ENCODE measurements at regions not wholly inside any gene's neighbourhood (a gene's known extent, or its start where the extent isn't known, plus 50 kb on each side); places are given as distances from the start of the nearest gene placed in this dataset.
"Not testable (repeated sequence)": the region's sequence is repeated elsewhere in the genome, so short reads cannot be mapped to it uniquely, and the experiment has no call there.

DNA sequence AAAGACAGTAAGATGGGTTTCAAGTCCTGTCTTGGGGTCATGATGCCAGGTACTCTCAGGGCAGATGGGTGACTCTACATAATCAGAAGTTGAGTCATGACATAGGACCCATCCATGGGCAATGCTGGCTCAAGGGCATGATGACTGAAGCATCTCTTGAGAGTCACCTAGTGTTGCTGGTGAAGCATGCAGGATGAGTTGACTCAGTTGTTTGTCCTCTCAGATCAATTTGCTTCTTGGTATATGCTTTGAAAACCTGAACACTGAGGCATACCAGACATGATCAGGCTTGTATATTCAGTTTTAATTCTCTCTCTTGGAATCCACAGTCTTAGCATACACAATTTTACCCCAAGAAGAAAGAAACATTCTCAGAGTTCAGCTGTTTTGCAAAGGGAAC, 658.9 kb upstream of the NXPH2 start:
- H3K27ac ChIP-seq, result no peak overlapping the region
- no peaks in the 10 kb centered on the region for H3K4me1 ChIP-seq (ENCODE audit: low read depth, poor library complexity, severe bottlenecking)
- no peaks in the 10 kb centered on the region for H3K27me3 ChIP-seq (ENCODE audit: insufficient read depth, low read depth)
- no peak overlapping the region for H2AFZ ChIP-seq (ENCODE audit: low read depth)
- H3K36me3 ChIP-seq (ENCODE audit: insufficient read depth), result no peaks in the 10 kb centered on the region
- TF ChIP-seq, protein P1, sequence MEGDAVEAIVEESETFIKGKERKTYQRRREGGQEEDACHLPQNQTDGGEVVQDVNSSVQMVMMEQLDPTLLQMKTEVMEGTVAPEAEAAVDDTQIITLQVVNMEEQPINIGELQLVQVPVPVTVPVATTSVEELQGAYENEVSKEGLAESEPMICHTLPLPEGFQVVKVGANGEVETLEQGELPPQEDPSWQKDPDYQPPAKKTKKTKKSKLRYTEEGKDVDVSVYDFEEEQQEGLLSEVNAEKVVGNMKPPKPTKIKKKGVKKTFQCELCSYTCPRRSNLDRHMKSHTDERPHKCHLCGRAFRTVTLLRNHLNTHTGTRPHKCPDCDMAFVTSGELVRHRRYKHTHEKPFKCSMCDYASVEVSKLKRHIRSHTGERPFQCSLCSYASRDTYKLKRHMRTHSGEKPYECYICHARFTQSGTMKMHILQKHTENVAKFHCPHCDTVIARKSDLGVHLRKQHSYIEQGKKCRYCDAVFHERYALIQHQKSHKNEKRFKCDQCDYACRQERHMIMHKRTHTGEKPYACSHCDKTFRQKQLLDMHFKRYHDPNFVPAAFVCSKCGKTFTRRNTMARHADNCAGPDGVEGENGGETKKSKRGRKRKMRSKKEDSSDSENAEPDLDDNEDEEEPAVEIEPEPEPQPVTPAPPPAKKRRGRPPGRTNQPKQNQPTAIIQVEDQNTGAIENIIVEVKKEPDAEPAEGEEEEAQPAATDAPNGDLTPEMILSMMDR (conservative IDR thresholded peaks at IDR 0.05; ENCODE audit: low read depth, low read length), result no peak
- H3K4me3 ChIP-seq (IDR thresholded peaks at IDR 0.05; ENCODE audit: insufficient read depth, low read depth, low read length), result no peak overlapping the region
- no peak overlapping the region for H3K4me2 ChIP-seq
- no peak overlapping the region for H3K9ac ChIP-seq
- no peaks in the 10 kb centered on the region for H3K79me2 ChIP-seq (ENCODE audit: insufficient read depth, low read depth)
- H4K20me1 ChIP-seq (ENCODE audit: insufficient read depth), result no peaks in the 10 kb centered on the region

DNA sequence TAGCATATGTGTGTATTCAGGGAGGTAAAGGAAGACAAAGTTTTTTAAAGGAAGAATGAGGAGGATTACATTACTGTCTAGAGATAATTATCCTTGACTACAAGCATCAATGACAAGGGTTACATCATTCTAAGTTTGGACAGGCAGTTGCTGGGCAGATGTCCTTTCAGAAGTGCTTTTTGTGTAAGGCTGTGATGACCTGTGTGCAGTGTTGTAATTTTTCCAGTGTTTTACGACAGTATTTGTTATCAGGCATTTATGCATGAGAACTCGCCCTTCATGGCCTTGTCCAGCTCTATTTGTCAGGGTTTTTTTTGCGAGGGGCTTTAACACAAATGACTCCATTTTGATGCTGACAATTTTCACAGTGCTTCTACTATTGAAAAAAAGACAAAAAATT, 658.3 kb upstream of the NXPH2 start:
- no peaks in the 10 kb centered on the region for H4K20me1 ChIP-seq (ENCODE audit: insufficient read depth)
- no peak overlapping the region for H3K27ac ChIP-seq
- H3K4me3 ChIP-seq (IDR thresholded peaks at IDR 0.05; ENCODE audit: insufficient read depth, low read depth, low read length), result no peak overlapping the region
- H3K36me3 ChIP-seq (ENCODE audit: insufficient read depth), result no peaks in the 10 kb centered on the region
- TF ChIP-seq, protein P1 (conservative IDR thresholded peaks at IDR 0.05; ENCODE audit: low read depth, low read length), result no peak
- no peaks in the 10 kb centered on the region for H3K79me2 ChIP-seq (ENCODE audit: insufficient read depth, low read depth)
- H3K27me3 ChIP-seq (ENCODE audit: insufficient read depth, low read depth), result no peaks in the 10 kb centered on the region
- H3K9ac ChIP-seq, result no peak overlapping the region
- H3K4me1 ChIP-seq (ENCODE audit: low read depth, poor library complexity, severe bottlenecking), result no peaks in the 10 kb centered on the region
- H3K4me2 ChIP-seq, result no peak overlapping the region
- H2AFZ ChIP-seq (ENCODE audit: low read depth), result no peak overlapping the region

DNA sequence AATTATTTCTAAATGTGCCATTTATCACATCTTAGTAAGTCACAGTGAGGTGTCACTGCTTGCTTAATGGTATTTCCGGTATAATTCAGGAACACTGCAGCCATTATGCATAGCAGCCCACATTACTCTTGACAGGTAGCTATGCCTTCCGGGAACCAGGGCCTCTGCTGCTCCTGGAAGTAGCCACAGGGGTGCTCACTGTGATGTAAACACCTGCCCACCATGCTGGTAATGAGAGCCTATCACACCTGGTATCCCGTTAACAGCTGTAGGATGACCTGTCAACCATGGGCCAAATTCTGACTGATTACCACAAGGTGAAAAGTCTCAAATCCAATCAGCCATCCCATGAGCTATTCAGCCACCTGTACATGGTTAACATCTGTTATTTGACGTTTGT, 647.0 kb upstream of the NXPH2 start:
- Histone ChIP-seq H4K20me1 (ENCODE audit: insufficient read depth) (no peaks in the 10 kb centered on the region), H3K79me2 (ENCODE audit: insufficient read depth, low read depth) (no peaks in the 10 kb centered on the region), H2AFZ (ENCODE audit: low read depth) (no peak overlapping the region), H3K4me1 (ENCODE audit: low read depth, poor library complexity, severe bottlenecking) (no peaks in the 10 kb centered on the region), H3K36me3 (ENCODE audit: insufficient read depth) (no peaks in the 10 kb centered on the region), H3K27ac (no peak overlapping the region), H3K9ac (no peak overlapping the region), H3K27me3 (ENCODE audit: insufficient read depth, low read depth) (no peaks in the 10 kb centered on the region), H3K4me2 (no peak overlapping the region), H3K4me3 (IDR thresholded peaks at IDR 0.05; ENCODE audit: insufficient read depth, low read depth, low read length) (no peak overlapping the region)
- TF ChIP-seq, protein P1 (conservative IDR thresholded peaks at IDR 0.05; ENCODE audit: low read depth, low read length), result no peak

DNA sequence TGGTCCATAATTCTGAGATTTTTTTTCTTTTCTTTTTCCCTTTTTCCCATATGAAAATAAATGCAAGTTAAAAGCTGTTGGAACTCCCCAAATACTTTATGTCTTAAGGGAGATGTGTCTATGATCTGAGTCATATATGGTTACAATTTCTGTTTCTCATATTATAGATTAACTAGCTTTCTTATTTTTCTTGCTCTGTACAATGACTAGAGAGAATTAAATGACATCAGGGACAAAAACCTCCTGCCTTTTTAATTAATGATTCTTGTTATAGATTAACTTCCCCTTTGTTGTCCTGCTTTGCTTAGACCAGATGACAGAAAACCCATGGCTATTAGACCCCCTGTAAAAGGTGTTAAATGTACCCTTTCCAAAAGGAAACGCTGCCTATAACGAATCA, 643.9 kb upstream of the NXPH2 start:
- no peak overlapping the region for H2AFZ ChIP-seq (ENCODE audit: low read depth)
- H3K27me3 ChIP-seq (ENCODE audit: insufficient read depth, low read depth), result no peaks in the 10 kb centered on the region
- H3K4me2 ChIP-seq, result no peak overlapping the region
- H3K4me3 ChIP-seq (IDR thresholded peaks at IDR 0.05; ENCODE audit: insufficient read depth, low read depth, low read length), result no peak overlapping the region
- no peaks in the 10 kb centered on the region for H4K20me1 ChIP-seq (ENCODE audit: insufficient read depth)
- H3K27ac ChIP-seq, result no peak overlapping the region
- no peak overlapping the region for H3K9ac ChIP-seq
- no peaks in the 10 kb centered on the region for H3K4me1 ChIP-seq (ENCODE audit: low read depth, poor library complexity, severe bottlenecking)
- H3K36me3 ChIP-seq (ENCODE audit: insufficient read depth), result no peaks in the 10 kb centered on the region
- TF ChIP-seq, protein P1 (conservative IDR thresholded peaks at IDR 0.05; ENCODE audit: low read depth, low read length), result no peak
- no peaks in the 10 kb centered on the region for H3K79me2 ChIP-seq (ENCODE audit: insufficient read depth, low read depth)

DNA sequence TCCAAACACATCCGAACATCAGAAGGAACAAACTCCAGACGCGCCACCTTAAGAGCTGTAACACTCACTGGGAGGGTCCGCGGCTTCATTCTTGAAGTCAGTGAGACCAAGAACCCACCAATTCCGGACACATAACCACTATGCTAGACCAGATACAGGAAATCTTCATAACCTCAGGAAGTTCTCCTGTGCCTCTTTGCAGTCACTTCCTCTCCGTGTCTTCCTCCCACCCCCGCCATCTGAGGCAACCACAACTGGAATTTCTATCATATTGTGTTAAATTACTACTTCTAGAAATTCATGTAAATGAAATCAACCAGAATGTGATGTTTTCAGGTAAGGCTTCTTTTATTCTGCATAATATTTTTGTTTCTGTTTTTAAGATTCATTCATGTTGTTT, 631.0 kb upstream of the NXPH2 start:
- no peak overlapping the region for H3K27ac ChIP-seq
- no peaks in the 10 kb centered on the region for H3K4me1 ChIP-seq (ENCODE audit: low read depth, poor library complexity, severe bottlenecking)
- H3K79me2 ChIP-seq (ENCODE audit: insufficient read depth, low read depth), result no peaks in the 10 kb centered on the region
- no peaks in the 10 kb centered on the region for H4K20me1 ChIP-seq (ENCODE audit: insufficient read depth)
- no peak overlapping the region for H3K9ac ChIP-seq
- no peak overlapping the region for H2AFZ ChIP-seq (ENCODE audit: low read depth)
- H3K27me3 ChIP-seq (ENCODE audit: insufficient read depth, low read depth), result no peaks in the 10 kb centered on the region
- TF ChIP-seq, protein P1 (conservative IDR thresholded peaks at IDR 0.05; ENCODE audit: low read depth, low read length), result no peak
- no peak overlapping the region for H3K4me2 ChIP-seq
- no peaks in the 10 kb centered on the region for H3K36me3 ChIP-seq (ENCODE audit: insufficient read depth)
- no peak overlapping the region for H3K4me3 ChIP-seq (IDR thresholded peaks at IDR 0.05; ENCODE audit: insufficient read depth, low read depth, low read length)

DNA sequence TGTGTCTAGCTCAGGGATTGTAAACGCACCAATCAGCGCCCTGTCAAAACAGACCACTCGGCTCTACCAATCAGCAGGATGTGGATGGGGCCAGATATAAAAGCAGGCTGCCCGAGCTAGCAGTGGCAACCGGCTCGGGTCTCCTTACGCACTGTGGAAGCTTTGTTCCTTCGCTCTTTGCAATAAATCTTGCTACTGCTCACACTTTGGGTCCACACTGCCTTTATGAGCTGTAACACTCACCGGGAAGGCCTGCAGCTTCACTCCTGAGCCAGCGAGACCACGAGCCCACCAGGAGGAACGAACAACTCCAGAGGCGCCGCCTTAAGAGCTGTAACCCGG, 630.6 kb upstream of the NXPH2 start:
- H3K79me2 ChIP-seq (ENCODE audit: insufficient read depth, low read depth); H3K27ac ChIP-seq; H3K4me1 ChIP-seq (ENCODE audit: low read depth, poor library complexity, severe bottlenecking); H3K36me3 ChIP-seq (ENCODE audit: insufficient read depth); H2AFZ ChIP-seq (ENCODE audit: low read depth); H3K9ac ChIP-seq; H4K20me1 ChIP-seq (ENCODE audit: insufficient read depth); H3K27me3 ChIP-seq (ENCODE audit: insufficient read depth, low read depth); H3K4me3 ChIP-seq (IDR thresholded peaks at IDR 0.05; ENCODE audit: insufficient read depth, low read depth, low read length); H3K4me2 ChIP-seq: not testable (repeated sequence)
